D721Med (cell line): ENCODE measurements at regions not wholly inside any gene's neighbourhood (a gene's known extent, or its start where the extent isn't known, plus 50 kb on each side); places are given as distances from the start of the nearest gene placed in this dataset.

Source experiments
- DNase-seq: peaks from one replicate; pipeline ENCODE4 v3.0.0; 2011; ENCODE audit warnings: low spot score; ENCODE audit not compliant: insufficient read length
- FAIRE-seq: peaks from 2 replicates; lab custom pipeline; 2011; peaks lifted over from hg19 to GRCh38; lab: Jason Lieb, UNC
- TF ChIP-seq, protein P1 (sequence below): IDR thresholded peaks from 2 replicates; pipeline ENCODE4 v1.5.1; 2012; ENCODE audit warnings: mild to moderate bottlenecking, control low read depth; ENCODE audit not compliant: insufficient read depth; ENCODE audit errors: missing control alignments

DNA sequence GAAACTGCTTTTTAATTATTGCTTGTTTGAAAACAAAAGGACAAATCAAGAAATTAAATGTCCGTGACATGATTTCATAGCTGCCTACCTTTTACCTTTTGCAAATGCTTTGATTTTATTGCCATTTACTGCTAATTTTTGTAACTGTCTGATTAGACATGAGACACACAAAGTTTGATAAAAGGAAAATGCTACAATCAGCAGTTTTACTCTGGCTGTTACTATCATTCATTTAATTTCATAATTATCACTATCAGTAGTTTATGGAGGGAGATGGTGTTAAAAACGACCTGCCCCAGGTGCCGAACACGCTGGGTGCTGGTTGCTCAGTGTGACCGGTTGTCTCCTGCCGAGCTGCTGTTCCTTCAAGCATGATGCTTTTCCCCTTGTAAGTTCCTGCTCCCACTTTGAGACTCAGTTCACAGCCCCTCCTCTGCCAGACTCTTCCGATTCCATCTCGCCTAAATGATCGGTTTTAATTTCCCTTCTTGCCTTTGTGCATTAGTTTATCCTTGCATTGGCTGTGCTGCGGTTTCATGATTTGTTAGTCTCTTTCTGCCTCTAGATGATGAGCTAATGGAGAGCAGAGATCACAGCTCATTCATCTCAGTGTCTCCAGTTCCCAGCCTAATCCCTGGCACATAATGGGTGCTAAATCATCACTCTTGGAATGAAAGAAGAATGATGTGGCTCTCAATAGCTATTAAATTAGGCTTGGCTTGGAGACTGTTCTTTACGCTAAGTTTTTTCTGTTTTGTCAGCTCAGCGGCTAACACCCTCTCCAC is 110.6 kb downstream of the PFKFB3 start:
- TF ChIP-seq, protein P1, sequence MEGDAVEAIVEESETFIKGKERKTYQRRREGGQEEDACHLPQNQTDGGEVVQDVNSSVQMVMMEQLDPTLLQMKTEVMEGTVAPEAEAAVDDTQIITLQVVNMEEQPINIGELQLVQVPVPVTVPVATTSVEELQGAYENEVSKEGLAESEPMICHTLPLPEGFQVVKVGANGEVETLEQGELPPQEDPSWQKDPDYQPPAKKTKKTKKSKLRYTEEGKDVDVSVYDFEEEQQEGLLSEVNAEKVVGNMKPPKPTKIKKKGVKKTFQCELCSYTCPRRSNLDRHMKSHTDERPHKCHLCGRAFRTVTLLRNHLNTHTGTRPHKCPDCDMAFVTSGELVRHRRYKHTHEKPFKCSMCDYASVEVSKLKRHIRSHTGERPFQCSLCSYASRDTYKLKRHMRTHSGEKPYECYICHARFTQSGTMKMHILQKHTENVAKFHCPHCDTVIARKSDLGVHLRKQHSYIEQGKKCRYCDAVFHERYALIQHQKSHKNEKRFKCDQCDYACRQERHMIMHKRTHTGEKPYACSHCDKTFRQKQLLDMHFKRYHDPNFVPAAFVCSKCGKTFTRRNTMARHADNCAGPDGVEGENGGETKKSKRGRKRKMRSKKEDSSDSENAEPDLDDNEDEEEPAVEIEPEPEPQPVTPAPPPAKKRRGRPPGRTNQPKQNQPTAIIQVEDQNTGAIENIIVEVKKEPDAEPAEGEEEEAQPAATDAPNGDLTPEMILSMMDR = no peak
- no peak for FAIRE-seq
- no peak for DNase-seq

DNA sequence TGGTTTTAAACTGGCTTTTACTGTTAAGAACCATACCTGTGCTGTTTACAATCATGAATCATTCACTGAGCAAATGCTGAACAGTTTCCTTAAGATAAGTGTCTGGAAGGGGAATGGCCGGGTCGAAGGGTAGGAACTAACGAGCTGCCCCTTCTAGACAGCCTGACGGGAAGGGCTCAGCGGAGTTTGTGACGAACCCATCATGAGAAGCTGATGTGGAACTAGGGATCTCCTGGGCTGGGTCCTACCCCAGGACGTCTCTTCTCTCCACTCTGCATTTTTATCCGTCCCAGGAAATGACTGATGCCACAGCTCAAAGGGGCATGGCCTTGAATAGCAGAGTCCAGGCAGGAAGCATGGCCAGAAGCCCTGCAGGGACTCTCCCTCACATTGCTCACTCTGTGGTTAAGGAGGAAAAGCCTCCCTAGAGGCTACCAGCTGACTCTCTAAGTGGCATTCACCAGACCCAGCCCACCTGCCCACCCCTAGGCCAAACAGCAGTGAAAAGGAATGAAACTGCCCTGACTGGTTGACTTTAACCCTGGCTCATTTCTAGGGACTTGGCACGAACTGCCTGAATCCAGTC is 112.0 kb downstream of the PFKFB3 start:
- FAIRE-seq = no peak
- DNase-seq = no peak
- TF ChIP-seq, protein P1 = no peak

DNA sequence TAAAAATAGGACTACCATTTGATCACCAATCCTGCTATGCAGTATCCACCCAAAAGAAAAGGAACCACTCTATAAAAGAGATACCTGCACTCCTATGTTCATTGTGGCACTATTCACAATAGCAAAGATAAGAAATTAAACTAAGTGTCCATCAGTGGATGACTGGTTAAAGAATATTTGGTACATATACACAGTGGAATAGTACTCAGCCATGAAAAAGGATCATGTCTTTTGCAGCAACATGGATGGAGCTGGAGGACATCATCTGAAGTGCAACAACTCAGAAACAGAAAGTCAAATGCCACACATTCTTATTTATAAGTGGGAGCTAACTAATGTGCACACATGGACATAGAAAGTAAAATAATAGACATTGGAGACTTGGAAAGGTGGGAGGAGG is 116.4 kb downstream of the PFKFB3 start:
- FAIRE-seq (no peak), DNase-seq (no peak)
- TF ChIP-seq, protein P1 = no peak

DNA sequence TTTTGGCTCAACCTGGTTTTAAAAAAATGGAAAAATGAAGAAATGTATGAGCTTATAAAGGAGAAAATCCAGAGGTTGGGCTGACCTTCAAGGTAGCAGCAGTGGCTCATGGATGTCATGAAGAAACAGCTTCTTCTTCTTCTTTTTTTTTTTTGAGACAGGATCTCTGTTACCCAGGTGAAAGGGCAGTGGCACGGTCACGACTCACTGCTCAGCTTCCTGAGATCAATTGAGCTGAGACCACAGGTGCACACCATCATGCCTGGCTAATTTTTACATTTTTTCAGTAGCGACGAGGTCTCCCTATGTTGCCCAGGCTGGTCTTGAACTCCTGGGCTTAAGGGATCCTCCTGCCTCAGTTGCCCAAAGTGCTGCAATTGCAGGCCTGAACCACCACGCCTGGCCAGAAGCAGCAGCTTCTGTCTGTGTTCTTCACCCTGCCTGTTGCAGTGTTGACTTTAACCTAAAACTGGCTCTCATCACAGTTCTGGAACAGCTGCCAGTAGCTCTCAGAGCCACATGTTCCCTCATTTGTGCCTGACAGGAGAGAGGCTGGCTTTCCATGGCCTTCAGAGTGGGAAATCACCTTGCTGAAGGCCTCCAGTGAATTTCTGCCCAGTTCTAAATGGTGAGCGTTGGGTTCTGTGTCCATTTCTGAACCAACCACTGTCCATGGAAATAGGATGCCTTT is 117.7 kb downstream of the PFKFB3 start:
- TF ChIP-seq, protein P1 = no peak
- no peak for FAIRE-seq
- DNase-seq = no peak

DNA sequence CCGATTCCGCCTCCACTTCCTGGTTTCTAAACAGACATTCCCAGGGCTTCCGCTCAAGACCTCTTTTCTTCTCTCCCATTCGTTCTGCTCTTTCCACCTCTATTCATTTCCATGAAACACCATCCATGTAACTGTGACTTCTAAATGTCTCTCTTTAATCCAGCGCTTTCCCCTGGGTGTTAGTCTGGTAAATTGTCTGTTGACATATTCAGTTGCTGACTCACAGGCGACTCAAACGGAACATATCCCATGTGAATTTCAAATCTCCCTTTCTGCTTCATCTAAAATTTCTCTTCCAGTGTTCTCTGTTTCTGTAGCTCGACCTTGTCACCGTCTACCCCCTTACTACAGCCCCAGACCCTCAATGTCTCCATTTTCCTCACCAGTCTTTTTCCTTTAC is 119.1 kb downstream of the PFKFB3 start:
- DNase-seq (no peak), FAIRE-seq (no peak)
- TF ChIP-seq, protein P1 = no peak

DNA sequence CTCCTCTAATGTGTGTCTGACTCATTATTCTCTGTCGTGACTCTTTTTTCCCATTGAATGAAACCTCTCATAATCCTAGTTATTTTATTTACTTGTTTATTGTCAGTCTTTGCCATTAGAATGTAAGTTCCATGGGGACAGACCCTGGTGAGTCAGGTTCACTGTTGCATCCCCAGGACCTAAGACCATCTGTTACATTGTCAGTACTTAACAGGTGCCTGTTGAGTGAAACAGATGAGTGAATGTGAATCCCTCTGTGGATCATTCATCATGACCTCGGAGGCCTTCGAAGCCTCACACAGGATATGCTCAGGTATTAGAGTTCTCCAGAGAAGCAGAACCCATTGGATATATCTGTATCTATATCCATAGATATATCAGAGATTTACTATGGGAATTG is 120.1 kb downstream of the PFKFB3 start:
- TF ChIP-seq, protein P1 = no peak
- no peak for FAIRE-seq

More for the DNA sequence above, 120.1 kb downstream of the PFKFB3 start:
- no peak for DNase-seq
